ENCODE measurements at regions not wholly inside any gene's neighbourhood (a gene's known extent, or its start where the extent isn't known, plus 50 kb on each side); places are given as distances from the start of the nearest gene placed in this dataset.
A peak's percentile ranks its signal among the peaks of the same experiment; 100 is the strongest.

GRCh38 chr2:14828968-14829367 lies 196.5 kb downstream of the LRATD1 start:
- no peak for TF ChIP-seq CTCF (IDR thresholded peaks at IDR 0.05; ENCODE audit: insufficient read depth, low read length, poor library complexity, severe bottlenecking)
- Histone ChIP-seq H3K27me3 (ENCODE audit: control insufficient read depth, insufficient read depth, low read length) (no peaks in the 10 kb centered on the region), H3K36me3 (ENCODE audit: control insufficient read depth, insufficient read depth, low read length) (no peaks in the 10 kb centered on the region), H3K4me3 (ENCODE audit: low read depth, low read length) (no peak overlapping the region)
- no peak for DNase-seq (ENCODE audit: low read depth)

- TF ChIP-seq CTCF (IDR thresholded peaks at IDR 0.05; ENCODE audit: insufficient read depth, low read length, poor library complexity, severe bottlenecking): peak; percentile 7
- Histone ChIP-seq H3K36me3 (ENCODE audit: control insufficient read depth, insufficient read depth, low read length) (no peaks in the 10 kb centered on the region), H3K27me3 (ENCODE audit: control insufficient read depth, insufficient read depth, low read length) (no peaks in the 10 kb centered on the region), H3K4me3 (ENCODE audit: low read depth, low read length) (no peak overlapping the region)
- DNase-seq (ENCODE audit: low read depth): no peak
These were observed 198.9 kb downstream of the LRATD1 start for GRCh38 chr2:14831458-14831857.

GRCh38 chr2:14843507-14844204 lies 211.1 kb downstream of the LRATD1 start:
- no peak for TF ChIP-seq CTCF (IDR thresholded peaks at IDR 0.05; ENCODE audit: insufficient read depth, low read length, poor library complexity, severe bottlenecking)

GRCh38 chr2:14855751-14856150 lies 223.2 kb downstream of the LRATD1 start:
- H3K4me3 ChIP-seq (ENCODE audit: low read depth, low read length): no peak overlapping the region
- H3K36me3 ChIP-seq (ENCODE audit: control insufficient read depth, insufficient read depth, low read length): no peaks in the 10 kb centered on the region
- no peaks in the 10 kb centered on the region for H3K27me3 ChIP-seq (ENCODE audit: control insufficient read depth, insufficient read depth, low read length)
- no peak for TF ChIP-seq CTCF (IDR thresholded peaks at IDR 0.05; ENCODE audit: insufficient read depth, low read length, poor library complexity, severe bottlenecking)
- DNase-seq (ENCODE audit: low read depth): no peak

More at GRCh38 chr2:14843507-14844204, 211.1 kb downstream of the LRATD1 start:
- Histone ChIP-seq H3K36me3 (ENCODE audit: control insufficient read depth, insufficient read depth, low read length) (no peaks in the 10 kb centered on the region), H3K27me3 (ENCODE audit: control insufficient read depth, insufficient read depth, low read length) (no peaks in the 10 kb centered on the region), H3K4me3 (ENCODE audit: low read depth, low read length) (no peak overlapping the region)
- no peak for DNase-seq (ENCODE audit: low read depth)

- Histone ChIP-seq H3K4me3 (ENCODE audit: low read depth, low read length) (no peak overlapping the region), H3K36me3 (ENCODE audit: control insufficient read depth, insufficient read depth, low read length) (no peaks in the 10 kb centered on the region), H3K27me3 (ENCODE audit: control insufficient read depth, insufficient read depth, low read length) (no peaks in the 10 kb centered on the region)
- TF ChIP-seq CTCF (IDR thresholded peaks at IDR 0.05; ENCODE audit: insufficient read depth, low read length, poor library complexity, severe bottlenecking): no peak
- no peak for DNase-seq (ENCODE audit: low read depth)
These were observed 228.7 kb downstream of the LRATD1 start for GRCh38 chr2:14861181-14861580.

Measured in kidney epithelial cell (primary cell).